Spleen (tissue), 7 donors: ENCODE measurements at regions not wholly inside any gene's neighbourhood (a gene's known extent, or its start where the extent isn't known, plus 50 kb on each side); places are given as distances from the start of the nearest gene placed in this dataset.

Experiments
- CTCF ChIP-seq, 11 experiments: fragments of 200-600 bp in 7 of 11; fragments of 450-650 bp in 4 of 11; sonication (generic) in 4 of 11; IDR thresholded peaks in 8 of 11; conservative IDR thresholded peaks in 3 of 11; 1 replicate in 7 of 11; 2 replicates in 4 of 11; pipeline versions ENCODE4 v1.4.0 to v1.8.0; 2016 to 2021; ENCODE audit warnings: antibody characterized with exemption in 11 of 11, inconsistent platforms in 4 of 11, mild to moderate bottlenecking in 1 of 11
- POLR2A ChIP-seq, 3 donors: fragments of 450-650 bp; IDR thresholded peaks; one replicate each; pipeline ENCODE4 v1.5.1; 2017; ENCODE audit warnings: antibody characterized with exemption in 3 of 3, mild to moderate bottlenecking in 1 of 3
- donor health status: DM: no; HTN: no; CAD: no; lungs with moderate emphysema.
- donor health status: DM: no; HTN: no; CAD: no.
- donor health status: DM: no; HTN: no; CAD: no.

DNA sequence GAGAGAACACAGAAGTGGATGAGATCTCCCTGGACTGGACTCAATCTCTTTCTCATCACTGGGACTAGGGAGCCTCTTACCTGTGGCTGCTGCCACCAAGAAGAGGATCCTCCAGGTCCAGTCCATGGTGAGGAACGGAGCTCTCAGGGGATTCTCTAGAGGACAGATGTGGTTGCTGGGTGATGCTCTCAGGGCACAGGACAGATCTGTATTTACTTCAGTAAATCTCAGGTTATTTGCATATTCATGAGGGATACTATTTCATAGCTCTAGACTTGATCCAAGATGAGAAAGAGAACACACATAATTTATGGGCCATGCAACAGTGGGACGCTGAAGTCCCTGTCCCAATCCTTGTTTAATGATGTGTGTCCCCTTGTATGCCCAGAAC lies 460.5 kb downstream of the TMEM121 start:
- TF ChIP-seq CTCF (IDR thresholded peaks at IDR 0.05 in 8 of 11, conservative IDR thresholded peaks at IDR 0.05 in 3 of 11) (no peak), POLR2A (IDR thresholded peaks at IDR 0.05) (no peak)
